Stimulated activated CD4-positive, alpha-beta T cell treated with anti-CD3 and anti-CD28 coated beads, Interleukin-4, amount 100 ng/mL, for 48 hours (primary cell): ENCODE measurements at regions not wholly inside any gene's neighbourhood (a gene's known extent, or its start where the extent isn't known, plus 50 kb on each side); places are given as distances from the start of the nearest gene placed in this dataset.
"Not testable (repeated sequence)": the region's sequence is repeated elsewhere in the genome, so short reads cannot be mapped to it uniquely, and the experiment has no call there.

Source experiments
- DNase-seq, 2 donors: peaks; one replicate each; pipeline ENCODE4 v3.0.0-alpha.2; 2020; ENCODE audit warnings: low read depth in 2 of 2

- no peak for DNase-seq
These were observed 1493.5 kb upstream of the DEFB115 start for GRCh38 chr20:29763821-29764511.

- peak; percentile 3 to 47 for DNase-seq
These were observed 1492.4 kb upstream of the DEFB115 start for GRCh38 chr20:29764922-29765610.

- not testable (repeated sequence) for DNase-seq
These were observed 1479.4 kb upstream of the DEFB115 start for GRCh38 chr20:29778033-29778432.

GRCh38 chr20:29781217-29781616 lies 1476.2 kb upstream of the DEFB115 start:
- DNase-seq: not testable (repeated sequence)

- not testable (repeated sequence) for DNase-seq
These were observed 1475.6 kb upstream of the DEFB115 start for GRCh38 chr20:29781891-29782290.

GRCh38 chr20:29787456-29787855 lies 1470.0 kb upstream of the DEFB115 start:
- DNase-seq: not testable (repeated sequence)

GRCh38 chr20:29790510-29790909 lies 1467.0 kb upstream of the DEFB115 start:
- no peak for DNase-seq

- not testable (repeated sequence) for DNase-seq
These were observed 1426.0 kb upstream of the DEFB115 start for GRCh38 chr20:29831508-29831907.

GRCh38 chr20:29868014-29868413 lies 1389.5 kb upstream of the DEFB115 start:
- not testable (repeated sequence) for DNase-seq

GRCh38 chr20:29868688-29869087 lies 1388.8 kb upstream of the DEFB115 start:
- DNase-seq: not testable (repeated sequence)

- not testable (repeated sequence) for DNase-seq
These were observed 1385.6 kb upstream of the DEFB115 start for GRCh38 chr20:29871816-29872215.

GRCh38 chr20:29873946-29874345 lies 1383.5 kb upstream of the DEFB115 start:
- peak; percentile 24 to 27 for DNase-seq

GRCh38 chr20:29874476-29875202 lies 1382.8 kb upstream of the DEFB115 start:
- DNase-seq: no peak

- not testable (repeated sequence) for DNase-seq
These were observed 1382.0 kb upstream of the DEFB115 start for GRCh38 chr20:29875321-29876083.

- DNase-seq: not testable (repeated sequence)
These were observed 1381.2 kb upstream of the DEFB115 start for GRCh38 chr20:29876084-29876910.

GRCh38 chr20:29876911-29877285 lies 1380.6 kb upstream of the DEFB115 start:
- no peak for DNase-seq

- not testable (repeated sequence) for DNase-seq
These were observed 1379.8 kb upstream of the DEFB115 start for GRCh38 chr20:29877411-29878280.

- no peak for DNase-seq
These were observed 1379.2 kb upstream of the DEFB115 start for GRCh38 chr20:29878281-29878741.

- DNase-seq: no peak
These were observed 1378.6 kb upstream of the DEFB115 start for GRCh38 chr20:29878777-29879442.
